HepG2 (cell line): ENCODE measurements at regions not wholly inside any gene's neighbourhood (a gene's known extent, or its start where the extent isn't known, plus 50 kb on each side); places are given as distances from the start of the nearest gene placed in this dataset.
"Not testable (repeated sequence)": the region's sequence is repeated elsewhere in the genome, so short reads cannot be mapped to it uniquely, and the experiment has no call there.

Experiments
- CTCF ChIP-seq: sonication (generic); formaldehyde crosslinking; IDR thresholded peaks from 2 replicates; pipeline ENCODE4 v1.5.0; 2020; ENCODE audit warnings: mild to moderate bottlenecking, missing genetic modification reagents, moderate library complexity
- EHMT2 ChIP-seq: fragments of 200-600 bp; sonication (generic); IDR thresholded peaks from 2 replicates; pipeline ENCODE4 v1.7.0; 2017; ENCODE audit warnings: antibody characterized with exemption, low read depth, low read length, borderline replicate concordance
- GTF2F1 ChIP-seq: fragments of 150-350 bp; IDR thresholded peaks from 2 replicates; pipeline ENCODE4 v1.6.1; 2014; ENCODE audit warnings: low read length
- JUNB ChIP-seq: sonication (generic); formaldehyde crosslinking; IDR thresholded peaks from 2 replicates; pipeline ENCODE4 v1.8.0; 2022; ENCODE audit warnings: missing genetic modification reagents, mild to moderate bottlenecking, borderline replicate concordance
- POLR2AphosphoS5 ChIP-seq: IDR thresholded peaks from 2 replicates; pipeline ENCODE4 v1.6.1; 2012; ENCODE audit warnings: low read depth, low read length
- TCF7 ChIP-seq: sonication (generic); IDR thresholded peaks from 2 replicates; pipeline ENCODE4 v1.6.1; 2016; ENCODE audit warnings: antibody characterized with exemption, low read depth
- ZNF143 ChIP-seq: sonication (generic); formaldehyde crosslinking; IDR thresholded peaks from 2 replicates; pipeline ENCODE4 v1.4.0; 2020; ENCODE audit warnings: missing genetic modification reagents
- ZNF24 ChIP-seq: fragments of 450-650 bp; IDR thresholded peaks from 2 replicates; pipeline ENCODE4 v1.6.1; 2017; ENCODE audit warnings: antibody characterized with exemption, mild to moderate bottlenecking

- not testable (repeated sequence) for TF ChIP-seq CTCF (CRISPR knock-in tag); TCF7; GTF2F1; EHMT2; JUNB (CRISPR knock-in tag); ZNF143; ZNF24; POLR2AphosphoS5
Measured at GRCh38 chr1:146393796-146394195, 165.0 kb upstream of the NOTCH2NLA start.
